ENCODE measurements at regions not wholly inside any gene's neighbourhood (a gene's known extent, or its start where the extent isn't known, plus 50 kb on each side); places are given as distances from the start of the nearest gene placed in this dataset.

DNA sequence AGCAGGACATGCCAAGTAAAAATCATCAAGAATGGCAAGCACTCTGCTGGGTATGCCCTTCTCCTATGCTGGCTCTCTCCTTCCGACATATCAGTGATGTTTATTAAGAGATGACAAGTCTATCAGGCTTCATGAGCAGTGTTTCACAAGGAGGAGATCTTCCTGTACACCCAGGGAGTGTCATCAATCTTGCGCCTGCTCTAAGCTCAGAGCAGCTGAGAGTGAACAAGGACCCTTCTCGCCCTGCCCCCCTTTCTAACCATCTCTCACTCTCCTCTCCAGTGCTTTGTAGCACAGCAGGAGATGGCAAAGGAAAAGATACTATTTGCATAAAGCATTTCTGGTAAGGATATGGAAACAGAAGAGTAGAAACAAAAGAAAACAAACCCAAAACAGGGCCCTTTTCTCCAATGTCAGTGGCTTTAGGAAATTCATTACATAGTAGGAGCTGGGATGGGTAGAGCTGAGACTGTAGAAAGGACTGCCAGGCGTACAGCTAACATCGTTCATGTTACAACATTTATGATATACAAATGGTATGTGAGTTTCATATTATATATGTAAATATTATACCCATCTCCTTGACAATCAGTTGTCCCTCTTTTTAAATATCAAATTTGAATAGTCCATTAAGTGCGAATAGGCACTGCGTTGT is 201.7 kb downstream of the NUF2 start:
- no peak for TF ChIP-seq POLR2A (IDR thresholded peaks at IDR 0.05)
- TF ChIP-seq, protein P1, sequence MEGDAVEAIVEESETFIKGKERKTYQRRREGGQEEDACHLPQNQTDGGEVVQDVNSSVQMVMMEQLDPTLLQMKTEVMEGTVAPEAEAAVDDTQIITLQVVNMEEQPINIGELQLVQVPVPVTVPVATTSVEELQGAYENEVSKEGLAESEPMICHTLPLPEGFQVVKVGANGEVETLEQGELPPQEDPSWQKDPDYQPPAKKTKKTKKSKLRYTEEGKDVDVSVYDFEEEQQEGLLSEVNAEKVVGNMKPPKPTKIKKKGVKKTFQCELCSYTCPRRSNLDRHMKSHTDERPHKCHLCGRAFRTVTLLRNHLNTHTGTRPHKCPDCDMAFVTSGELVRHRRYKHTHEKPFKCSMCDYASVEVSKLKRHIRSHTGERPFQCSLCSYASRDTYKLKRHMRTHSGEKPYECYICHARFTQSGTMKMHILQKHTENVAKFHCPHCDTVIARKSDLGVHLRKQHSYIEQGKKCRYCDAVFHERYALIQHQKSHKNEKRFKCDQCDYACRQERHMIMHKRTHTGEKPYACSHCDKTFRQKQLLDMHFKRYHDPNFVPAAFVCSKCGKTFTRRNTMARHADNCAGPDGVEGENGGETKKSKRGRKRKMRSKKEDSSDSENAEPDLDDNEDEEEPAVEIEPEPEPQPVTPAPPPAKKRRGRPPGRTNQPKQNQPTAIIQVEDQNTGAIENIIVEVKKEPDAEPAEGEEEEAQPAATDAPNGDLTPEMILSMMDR (IDR thresholded peaks at IDR 0.05), result no peak

Data from heart left ventricle (tissue), 13 donors.